ENCODE measurements at regions not wholly inside any gene's neighbourhood (a gene's known extent, or its start where the extent isn't known, plus 50 kb on each side); places are given as distances from the start of the nearest gene placed in this dataset.

DNA sequence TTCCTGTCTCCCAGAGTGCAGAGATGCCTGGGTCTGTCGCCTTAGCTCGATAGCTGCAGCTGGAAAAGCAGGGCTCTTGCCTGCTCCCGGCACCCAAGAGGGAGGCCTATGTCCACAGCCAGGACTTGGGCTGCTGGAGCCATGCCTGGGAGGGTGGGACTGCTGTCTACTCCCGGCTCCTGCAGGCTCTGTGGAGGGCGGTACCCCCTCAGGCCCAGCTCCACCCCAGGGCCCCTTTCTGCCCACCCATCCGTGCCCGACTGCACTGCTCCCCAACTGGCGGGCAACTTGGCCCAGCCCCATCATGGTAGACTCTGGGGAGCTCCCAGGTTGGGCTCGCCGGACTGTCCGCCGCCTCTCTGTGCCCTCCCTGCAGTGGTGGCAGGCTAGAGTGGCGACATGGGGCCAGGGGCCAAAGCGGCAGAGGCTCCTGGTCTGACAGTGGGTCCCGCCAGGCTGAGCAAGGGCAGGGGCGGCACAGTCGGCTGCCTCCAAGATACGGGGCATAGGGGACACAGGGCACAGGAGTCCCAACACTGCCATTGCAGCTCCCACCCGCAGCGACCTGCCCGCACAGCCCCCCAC is 901.0 kb downstream of the CCDC85A start:
- no peaks in the 10 kb centered on the region for H3K36me3 ChIP-seq (ENCODE audit: control insufficient read depth, insufficient read depth, low read length)
- TF ChIP-seq CTCF (IDR thresholded peaks at IDR 0.05; ENCODE audit: insufficient read depth, low read length, poor library complexity, severe bottlenecking) = no peak
- H3K27me3 ChIP-seq (ENCODE audit: control insufficient read depth, insufficient read depth, low read length) = no peaks in the 10 kb centered on the region
- H3K4me3 ChIP-seq (ENCODE audit: low read depth, low read length) = no peak overlapping the region
- DNase-seq (ENCODE audit: low read depth) = no peak

- Histone ChIP-seq H3K27me3 (ENCODE audit: control insufficient read depth, insufficient read depth, low read length) (no peaks in the 10 kb centered on the region), H3K4me3 (ENCODE audit: low read depth, low read length) (no peak overlapping the region), H3K36me3 (ENCODE audit: control insufficient read depth, insufficient read depth, low read length) (no peaks in the 10 kb centered on the region)
- TF ChIP-seq CTCF (IDR thresholded peaks at IDR 0.05; ENCODE audit: insufficient read depth, low read length, poor library complexity, severe bottlenecking) = no peak
- DNase-seq (ENCODE audit: low read depth) = no peak
Observed at GRCh38 chr2:57093020-57093419, 909.2 kb downstream of the CCDC85A start.

DNA sequence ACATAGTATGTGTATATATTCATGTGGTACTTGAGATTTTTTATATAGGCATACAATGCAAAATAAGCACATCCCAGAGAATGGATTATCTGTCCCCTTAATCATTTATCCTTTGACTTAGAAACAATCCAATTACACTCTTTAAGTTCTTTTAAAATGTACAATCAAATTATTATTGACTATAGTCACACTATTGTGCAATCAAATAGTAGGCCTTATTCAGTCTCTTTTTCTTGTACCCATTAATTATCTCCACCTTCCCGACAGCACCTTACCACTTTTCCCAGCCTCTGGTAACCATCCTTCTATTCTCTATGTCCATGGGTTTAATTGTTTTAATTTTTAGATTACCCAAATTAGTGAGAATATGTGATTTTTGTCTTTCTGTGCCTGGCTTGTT is 914.1 kb downstream of the CCDC85A start:
- H3K36me3 ChIP-seq (ENCODE audit: control insufficient read depth, insufficient read depth, low read length) = no peaks in the 10 kb centered on the region
- DNase-seq (ENCODE audit: low read depth) = no peak
- no peak overlapping the region for H3K4me3 ChIP-seq (ENCODE audit: low read depth, low read length)
- no peak for TF ChIP-seq CTCF (IDR thresholded peaks at IDR 0.05; ENCODE audit: insufficient read depth, low read length, poor library complexity, severe bottlenecking)
- no peaks in the 10 kb centered on the region for H3K27me3 ChIP-seq (ENCODE audit: control insufficient read depth, insufficient read depth, low read length)

GRCh38 chr2:57100436-57100835 is 916.6 kb downstream of the CCDC85A start:
- no peaks in the 10 kb centered on the region for H3K36me3 ChIP-seq (ENCODE audit: control insufficient read depth, insufficient read depth, low read length)
- TF ChIP-seq CTCF (IDR thresholded peaks at IDR 0.05; ENCODE audit: insufficient read depth, low read length, poor library complexity, severe bottlenecking) = no peak
- no peak for DNase-seq (ENCODE audit: low read depth)
- H3K27me3 ChIP-seq (ENCODE audit: control insufficient read depth, insufficient read depth, low read length) = no peaks in the 10 kb centered on the region
- no peak overlapping the region for H3K4me3 ChIP-seq (ENCODE audit: low read depth, low read length)

GRCh38 chr2:57105694-57106093 is 921.9 kb downstream of the CCDC85A start:
- no peak for TF ChIP-seq CTCF (IDR thresholded peaks at IDR 0.05; ENCODE audit: insufficient read depth, low read length, poor library complexity, severe bottlenecking)
- Histone ChIP-seq H3K27me3 (ENCODE audit: control insufficient read depth, insufficient read depth, low read length) (no peaks in the 10 kb centered on the region), H3K36me3 (ENCODE audit: control insufficient read depth, insufficient read depth, low read length) (no peaks in the 10 kb centered on the region), H3K4me3 (ENCODE audit: low read depth, low read length) (no peak overlapping the region)
- no peak for DNase-seq (ENCODE audit: low read depth)

DNA sequence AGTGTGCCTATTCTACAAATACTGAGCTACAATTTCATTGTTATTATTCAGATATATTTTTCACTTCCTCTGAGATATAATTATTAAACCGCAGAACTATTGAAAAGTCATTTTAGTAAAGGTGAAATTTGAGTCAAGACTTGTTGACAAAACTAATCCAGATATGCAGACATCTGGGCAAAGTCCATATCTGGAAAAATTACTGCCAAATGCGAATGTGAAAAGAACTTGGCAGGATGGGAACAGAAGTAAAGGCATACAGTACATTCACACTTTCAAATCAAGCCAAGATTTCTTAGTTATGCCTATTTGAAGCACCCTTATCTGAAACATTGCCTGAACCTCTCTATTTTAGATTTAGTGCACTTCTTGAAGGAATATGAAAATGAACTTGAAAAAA is 923.6 kb downstream of the CCDC85A start:
- no peaks in the 10 kb centered on the region for H3K36me3 ChIP-seq (ENCODE audit: control insufficient read depth, insufficient read depth, low read length)
- DNase-seq (ENCODE audit: low read depth) = no peak
- no peak overlapping the region for H3K4me3 ChIP-seq (ENCODE audit: low read depth, low read length)
- no peak for TF ChIP-seq CTCF (IDR thresholded peaks at IDR 0.05; ENCODE audit: insufficient read depth, low read length, poor library complexity, severe bottlenecking)
- H3K27me3 ChIP-seq (ENCODE audit: control insufficient read depth, insufficient read depth, low read length) = no peaks in the 10 kb centered on the region
